SK-N-MC (cell line): ENCODE measurements at regions not wholly inside any gene's neighbourhood (a gene's known extent, or its start where the extent isn't known, plus 50 kb on each side); places are given as distances from the start of the nearest gene placed in this dataset.
"Not testable (repeated sequence)": the region's sequence is repeated elsewhere in the genome, so short reads cannot be mapped to it uniquely, and the experiment has no call there.

Experiments
- EZH2 ChIP-seq: fragments of 200-600 bp; sonication (generic); IDR thresholded peaks from one replicate; pipeline ENCODE4 v1.6.1; 2017; ENCODE audit warnings: antibody characterized with exemption
- FOXP2 ChIP-seq: optimal IDR thresholded peaks from 2 replicates; pipeline ENCODE3; 2011; ENCODE audit warnings: mild to moderate bottlenecking, moderate library complexity; ENCODE audit not compliant: insufficient read depth; ENCODE audit errors: extremely low read length, control extremely low read depth
- POLR2AphosphoS5 ChIP-seq: IDR thresholded peaks from 2 replicates; pipeline ENCODE4 v1.6.1; 2012; ENCODE audit warnings: mild to moderate bottlenecking, low read depth, low read length, borderline replicate concordance

- TF ChIP-seq POLR2AphosphoS5, EZH2, FOXP2: not testable (repeated sequence)
Observed at GRCh38 chr16:22656573-22656972, 145.9 kb downstream of the NPIPB5 start.
